ENCODE measurements at regions not wholly inside any gene's neighbourhood (a gene's known extent, or its start where the extent isn't known, plus 50 kb on each side); places are given as distances from the start of the nearest gene placed in this dataset.

DNA sequence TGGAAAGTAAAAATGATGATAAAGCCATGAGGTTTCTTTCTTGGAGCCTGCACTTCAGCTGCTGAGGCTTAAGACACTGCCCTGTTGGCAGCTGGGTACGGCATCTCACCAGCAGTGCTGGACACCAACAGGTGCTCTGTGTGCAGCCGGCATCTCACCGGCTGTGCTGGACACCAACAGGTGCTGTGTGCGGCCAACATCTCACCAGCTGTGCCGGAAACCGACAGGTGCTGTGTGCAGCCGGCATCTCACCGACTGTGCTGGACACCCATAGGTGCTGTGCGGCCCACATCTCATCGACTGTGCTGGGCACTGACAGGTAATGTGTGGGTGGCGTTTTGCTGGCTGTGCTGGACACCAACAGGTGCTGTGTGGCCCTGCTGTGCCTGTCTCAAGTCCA lies 190.8 kb downstream of the TMEM18 start:
- TF ChIP-seq, protein P1, sequence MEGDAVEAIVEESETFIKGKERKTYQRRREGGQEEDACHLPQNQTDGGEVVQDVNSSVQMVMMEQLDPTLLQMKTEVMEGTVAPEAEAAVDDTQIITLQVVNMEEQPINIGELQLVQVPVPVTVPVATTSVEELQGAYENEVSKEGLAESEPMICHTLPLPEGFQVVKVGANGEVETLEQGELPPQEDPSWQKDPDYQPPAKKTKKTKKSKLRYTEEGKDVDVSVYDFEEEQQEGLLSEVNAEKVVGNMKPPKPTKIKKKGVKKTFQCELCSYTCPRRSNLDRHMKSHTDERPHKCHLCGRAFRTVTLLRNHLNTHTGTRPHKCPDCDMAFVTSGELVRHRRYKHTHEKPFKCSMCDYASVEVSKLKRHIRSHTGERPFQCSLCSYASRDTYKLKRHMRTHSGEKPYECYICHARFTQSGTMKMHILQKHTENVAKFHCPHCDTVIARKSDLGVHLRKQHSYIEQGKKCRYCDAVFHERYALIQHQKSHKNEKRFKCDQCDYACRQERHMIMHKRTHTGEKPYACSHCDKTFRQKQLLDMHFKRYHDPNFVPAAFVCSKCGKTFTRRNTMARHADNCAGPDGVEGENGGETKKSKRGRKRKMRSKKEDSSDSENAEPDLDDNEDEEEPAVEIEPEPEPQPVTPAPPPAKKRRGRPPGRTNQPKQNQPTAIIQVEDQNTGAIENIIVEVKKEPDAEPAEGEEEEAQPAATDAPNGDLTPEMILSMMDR (IDR thresholded peaks at IDR 0.05; ENCODE audit: low read depth, low read length): no peak
- DNase-seq (ENCODE audit: extremely low read depth, low read depth): no peak

DNA sequence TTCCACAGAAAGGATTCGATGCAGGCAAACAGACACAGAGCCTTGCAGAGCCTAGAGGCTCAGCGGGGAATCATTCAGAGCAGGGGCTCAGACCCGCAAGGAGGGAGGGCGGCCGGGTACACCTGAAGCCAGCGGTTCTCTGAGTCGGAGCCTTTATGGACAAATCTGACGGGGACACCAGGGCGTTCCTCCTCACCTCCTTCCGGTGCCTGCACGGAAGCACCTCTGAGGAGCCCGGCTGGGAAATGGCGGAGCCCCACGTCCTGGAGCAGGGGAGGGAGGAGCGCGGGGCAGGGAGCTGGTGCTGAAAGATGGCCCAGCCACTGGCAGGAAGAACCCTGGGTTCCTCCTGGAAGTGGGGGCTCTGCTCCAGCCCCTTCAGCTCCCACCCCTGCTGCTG lies 193.5 kb upstream of the ALKAL2 start:
- no peak for DNase-seq (ENCODE audit: extremely low read depth, low read depth)

DNA sequence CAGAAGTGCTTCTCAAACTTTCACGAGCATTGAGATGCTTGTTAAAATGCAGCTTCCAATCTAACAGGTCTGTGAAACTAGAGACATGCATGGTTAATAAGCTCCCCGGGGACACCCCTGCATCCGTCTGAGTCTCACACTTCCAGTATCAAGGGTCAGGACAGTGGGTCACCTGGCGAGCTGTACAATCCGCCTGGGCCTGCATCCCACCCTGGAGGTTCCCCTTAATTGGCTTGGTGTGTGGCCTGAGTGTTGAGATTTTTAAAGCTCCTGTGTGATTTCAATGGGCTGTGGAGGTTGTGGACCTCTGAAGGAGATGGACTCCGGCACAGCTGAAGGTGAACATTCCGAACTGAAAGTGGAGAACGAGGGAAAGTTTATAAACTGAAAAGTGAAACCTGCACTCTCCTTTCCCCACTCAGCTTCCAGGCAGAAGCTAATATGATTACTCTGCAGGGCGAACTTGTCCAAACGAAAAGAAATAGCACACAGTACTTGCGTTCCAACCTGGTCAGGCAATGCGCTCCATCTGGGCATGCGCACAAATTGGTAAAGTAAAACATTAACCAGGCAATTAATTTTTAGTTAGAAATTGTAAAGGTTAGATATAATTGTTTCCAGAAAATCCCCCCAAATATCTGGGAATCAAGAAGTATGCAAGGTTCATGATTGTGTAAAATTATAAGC lies 191.7 kb upstream of the ALKAL2 start:
- TF ChIP-seq, protein P1 (IDR thresholded peaks at IDR 0.05; ENCODE audit: low read depth, low read length): no peak
- no peak for DNase-seq (ENCODE audit: extremely low read depth, low read depth)

More for the DNA sequence above, 193.5 kb upstream of the ALKAL2 start:
- TF ChIP-seq, protein P1 (IDR thresholded peaks at IDR 0.05; ENCODE audit: low read depth, low read length): no peak

DNA sequence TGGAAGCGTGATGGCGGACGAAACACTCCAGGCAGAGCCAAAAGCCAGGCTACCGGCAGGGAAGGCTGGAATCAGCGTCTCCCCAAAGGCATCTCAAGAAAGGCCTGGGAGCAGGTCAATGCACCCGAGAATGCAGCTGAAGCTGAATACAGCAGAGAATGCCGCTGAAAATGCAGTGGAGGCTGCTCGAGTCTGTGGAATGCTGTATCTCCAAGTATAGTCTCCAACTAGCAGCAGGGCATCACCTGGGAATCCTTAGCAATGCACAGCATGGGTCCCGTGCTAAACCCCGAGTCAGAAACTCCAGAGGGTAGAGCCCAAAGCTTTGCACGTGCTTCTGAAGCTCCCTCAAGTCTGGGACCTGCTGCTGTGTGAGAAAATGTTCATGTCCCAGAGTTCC lies 191.1 kb upstream of the ALKAL2 start:
- no peak for DNase-seq (ENCODE audit: extremely low read depth, low read depth)
- TF ChIP-seq, protein P1 (IDR thresholded peaks at IDR 0.05; ENCODE audit: low read depth, low read length): no peak

DNA sequence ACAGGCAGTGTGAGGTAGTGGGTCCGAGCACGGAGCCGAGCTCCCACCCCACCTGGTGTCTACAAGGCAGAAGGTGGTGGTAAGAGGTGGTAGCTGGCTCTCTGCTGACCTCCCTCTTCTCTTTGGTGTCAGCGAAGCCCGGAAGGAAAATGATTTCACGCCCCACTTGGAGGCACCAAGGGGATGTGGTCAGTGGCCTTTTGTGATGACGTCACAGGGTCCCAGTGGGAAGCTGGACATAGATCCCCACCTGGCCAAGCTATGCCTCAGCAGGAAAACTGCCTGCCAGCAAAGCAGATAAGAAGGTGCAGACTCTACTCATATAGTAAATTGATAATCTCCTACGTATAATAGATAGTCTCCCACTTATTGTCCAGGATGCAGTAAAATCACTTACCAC lies 183.7 kb upstream of the ALKAL2 start:
- TF ChIP-seq, protein P1 (IDR thresholded peaks at IDR 0.05; ENCODE audit: low read depth, low read length): no peak
- DNase-seq (ENCODE audit: extremely low read depth, low read depth): no peak

DNA sequence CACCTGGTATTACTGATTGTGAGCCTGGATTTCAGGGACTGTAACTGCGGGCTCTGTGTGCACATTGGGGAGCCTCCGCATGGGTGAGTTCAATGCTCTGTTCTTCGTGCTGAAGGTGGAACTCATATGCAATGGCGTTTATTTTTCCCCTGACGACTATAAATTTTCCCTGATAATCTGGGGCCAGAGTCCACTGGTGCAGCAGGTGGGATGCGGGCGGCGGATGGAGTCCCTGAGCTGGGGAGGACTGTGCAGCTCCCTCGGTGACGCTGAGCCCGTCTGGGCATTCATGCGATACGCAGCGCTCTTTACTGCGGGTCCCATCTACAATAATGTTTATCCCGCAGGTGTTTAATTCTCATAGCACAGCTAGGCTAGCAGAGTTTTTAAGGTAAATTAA lies 181.6 kb upstream of the ALKAL2 start:
- TF ChIP-seq, protein P1 (IDR thresholded peaks at IDR 0.05; ENCODE audit: low read depth, low read length): no peak
- no peak for DNase-seq (ENCODE audit: extremely low read depth, low read depth)

DNA sequence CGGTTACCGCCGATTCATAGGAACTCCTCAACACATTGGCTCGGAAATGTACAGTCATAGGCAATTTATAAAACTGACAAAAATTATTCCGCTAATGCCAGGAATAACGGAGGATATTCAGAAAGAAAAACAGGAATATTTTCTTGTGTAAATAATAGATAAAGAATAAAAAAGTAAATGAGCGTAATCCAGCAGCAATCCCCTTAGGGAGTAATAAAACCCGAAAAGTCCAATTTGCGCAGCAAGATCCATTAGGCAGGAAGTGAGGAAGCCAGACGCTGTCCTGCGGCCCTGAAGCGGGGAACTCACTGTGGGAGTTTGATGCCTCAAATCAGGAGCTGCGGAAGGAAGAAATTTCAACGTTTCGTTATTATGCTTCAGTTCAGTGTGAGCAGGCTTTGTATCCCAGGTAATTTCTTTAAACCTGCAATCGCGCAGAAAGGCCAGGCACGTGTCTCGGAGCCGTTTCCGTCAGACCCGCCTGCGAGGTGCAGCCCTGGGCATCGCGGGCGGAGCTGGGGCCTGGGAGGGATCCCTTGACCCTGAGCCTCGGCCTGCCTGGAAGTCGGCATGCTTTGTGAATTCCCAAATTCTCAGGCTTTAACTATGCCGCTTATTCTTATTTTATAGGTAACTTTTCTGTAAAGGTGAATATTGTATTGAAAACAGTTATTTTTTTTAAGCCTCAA lies 180.9 kb upstream of the ALKAL2 start:
- no peak for DNase-seq (ENCODE audit: extremely low read depth, low read depth)
- TF ChIP-seq, protein P1 (IDR thresholded peaks at IDR 0.05; ENCODE audit: low read depth, low read length): no peak
